ENCODE measurements at regions not wholly inside any gene's neighbourhood (a gene's known extent, or its start where the extent isn't known, plus 50 kb on each side); places are given as distances from the start of the nearest gene placed in this dataset.
A peak's percentile ranks its signal among the peaks of the same experiment; 100 is the strongest.
"Not testable (repeated sequence)": the region's sequence is repeated elsewhere in the genome, so short reads cannot be mapped to it uniquely, and the experiment has no call there.

DNA sequence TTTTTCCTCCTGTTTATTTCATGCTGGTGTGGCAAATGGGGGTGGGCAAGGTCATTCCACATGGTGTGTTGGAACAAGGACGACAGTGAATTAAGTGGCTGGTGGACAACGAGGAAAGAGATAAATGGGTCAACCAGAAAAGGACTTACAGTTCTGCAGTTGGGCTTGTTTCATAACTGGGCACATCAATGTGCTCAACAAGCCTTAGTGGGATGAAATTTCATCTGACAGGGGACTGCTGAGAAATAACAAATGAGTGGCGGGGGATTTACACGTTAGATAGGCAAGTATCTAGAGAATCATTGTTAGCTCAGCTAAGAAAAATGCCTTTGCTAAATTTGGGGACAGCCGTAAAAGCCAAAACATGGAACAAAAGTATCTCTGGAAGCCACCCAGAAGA is 163.6 kb downstream of the NRN1 start:
- WGBS (ENCODE audit: insufficient coverage), result 81% methylated on average over 4 of the region's 5 CpGs
- Histone ChIP-seq H3K4me3 (ENCODE audit: low read length) (no peak overlapping the region), H3K27ac (ENCODE audit: low read length) (no peak overlapping the region), H3K36me3 (ENCODE audit: control insufficient read depth, insufficient read depth, low read length) (no peaks in the 10 kb centered on the region), H3K4me1 (ENCODE audit: control insufficient read depth, insufficient read depth, low read length) (no peaks in the 10 kb centered on the region), H3K9me3 (replicated peaks; ENCODE audit: control insufficient read depth, low read depth, low read length) (no peaks in the 10 kb centered on the region), H3K27me3 (ENCODE audit: control insufficient read depth, insufficient read depth, low read length) (peaks cover 13% of the 10 kb centered on the region)
- DNase-seq, result no peak

GRCh38 chr6:5840734-5841390 is 165.9 kb downstream of the NRN1 start:
- Histone ChIP-seq H3K9me3 (replicated peaks; ENCODE audit: control insufficient read depth, low read depth, low read length) (no peaks in the 10 kb centered on the region), H3K4me3 (ENCODE audit: low read length) (no peak overlapping the region), H3K4me1 (ENCODE audit: control insufficient read depth, insufficient read depth, low read length) (no peaks in the 10 kb centered on the region), H3K27ac (ENCODE audit: low read length) (no peak overlapping the region), H3K36me3 (ENCODE audit: control insufficient read depth, insufficient read depth, low read length) (no peaks in the 10 kb centered on the region), H3K27me3 (ENCODE audit: control insufficient read depth, insufficient read depth, low read length) (peaks cover 9% of the 10 kb centered on the region)
- 28% methylated on average over 6 of the region's 8 CpGs for WGBS (ENCODE audit: insufficient coverage)
- DNase-seq, result no peak

DNA sequence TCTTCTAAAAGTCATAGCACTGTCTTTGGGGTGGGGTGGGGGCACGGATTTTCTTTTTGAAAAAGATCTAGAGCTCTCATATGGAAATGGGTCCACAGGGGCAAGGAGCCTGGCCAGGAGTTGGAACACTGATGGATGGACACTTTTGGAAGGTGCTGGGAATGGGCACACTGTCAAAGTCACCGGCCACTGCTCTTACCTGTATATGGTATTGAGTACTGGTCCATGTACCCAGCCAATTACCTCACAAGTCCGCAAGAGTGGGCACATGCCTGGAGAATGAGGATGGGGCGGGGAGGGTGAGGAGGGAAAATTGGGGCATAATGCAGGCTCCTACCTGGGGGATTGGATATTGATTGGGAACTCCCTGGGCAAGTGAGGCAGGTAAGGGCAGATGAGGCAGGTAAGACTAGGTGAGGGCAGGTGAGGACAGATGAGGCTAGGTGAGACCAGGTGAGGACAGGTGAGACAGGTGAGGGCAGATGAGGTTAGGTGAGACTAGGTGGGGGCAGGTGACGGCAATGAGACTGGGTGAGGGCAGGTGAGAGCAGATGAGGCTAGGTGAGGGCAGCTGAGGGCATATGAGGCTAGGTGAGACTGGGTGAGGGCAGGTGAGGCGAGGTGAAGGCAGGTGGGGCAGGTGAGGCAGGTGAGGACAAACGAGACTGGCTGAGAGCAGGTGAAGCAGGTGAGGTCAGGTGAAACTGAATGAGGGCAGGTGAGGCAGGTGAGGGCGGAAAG is 167.9 kb downstream of the NRN1 start:
- Histone ChIP-seq H3K9me3 (replicated peaks; ENCODE audit: control insufficient read depth, low read depth, low read length) (no peaks in the 10 kb centered on the region), H3K36me3 (ENCODE audit: control insufficient read depth, insufficient read depth, low read length) (no peaks in the 10 kb centered on the region), H3K27ac (ENCODE audit: low read length) (no peak overlapping the region), H3K27me3 (ENCODE audit: control insufficient read depth, insufficient read depth, low read length) (peaks cover 9% of the 10 kb centered on the region), H3K4me3 (ENCODE audit: low read length) (no peak overlapping the region), H3K4me1 (ENCODE audit: control insufficient read depth, insufficient read depth, low read length) (no peaks in the 10 kb centered on the region)
- DNase-seq, result no peak
- WGBS (ENCODE audit: insufficient coverage), result 84% methylated on average over 5 of the region's 8 CpGs

DNA sequence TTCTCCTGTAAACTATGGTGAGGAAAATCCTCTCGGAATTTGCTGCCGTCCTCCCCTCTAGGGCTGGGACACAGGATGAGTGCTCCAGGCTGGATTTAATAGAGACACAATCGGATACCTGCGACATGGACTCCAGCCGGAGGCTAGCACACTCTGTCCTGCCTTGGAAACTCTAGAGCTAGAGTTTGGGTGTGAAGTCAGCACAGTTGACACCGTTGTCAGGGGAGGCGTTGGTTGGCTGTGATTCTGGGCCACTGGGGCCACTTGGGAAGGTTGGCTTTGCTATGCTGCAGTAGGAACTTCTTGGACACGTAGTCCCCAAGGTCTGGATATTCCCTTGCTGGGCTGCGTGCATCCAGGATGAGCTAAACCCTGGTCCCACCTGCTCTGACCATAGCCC is 169.4 kb downstream of the NRN1 start:
- no peak for DNase-seq
- Histone ChIP-seq H3K9me3 (replicated peaks; ENCODE audit: control insufficient read depth, low read depth, low read length) (no peaks in the 10 kb centered on the region), H3K4me3 (ENCODE audit: low read length) (no peak overlapping the region), H3K27ac (ENCODE audit: low read length) (no peak overlapping the region), H3K27me3 (ENCODE audit: control insufficient read depth, insufficient read depth, low read length) (peaks cover 9% of the 10 kb centered on the region), H3K36me3 (ENCODE audit: control insufficient read depth, insufficient read depth, low read length) (no peaks in the 10 kb centered on the region), H3K4me1 (ENCODE audit: control insufficient read depth, insufficient read depth, low read length) (no peaks in the 10 kb centered on the region)
- 87% methylated on average over 8 of the region's 9 CpGs for WGBS (ENCODE audit: insufficient coverage)

- not testable (repeated sequence) for H3K27ac ChIP-seq (ENCODE audit: low read length); H3K9me3 ChIP-seq (replicated peaks; ENCODE audit: control insufficient read depth, low read depth, low read length); H3K4me3 ChIP-seq (ENCODE audit: low read length); H3K4me1 ChIP-seq (ENCODE audit: control insufficient read depth, insufficient read depth, low read length); H3K27me3 ChIP-seq (ENCODE audit: control insufficient read depth, insufficient read depth, low read length); H3K36me3 ChIP-seq (ENCODE audit: control insufficient read depth, insufficient read depth, low read length); DNase-seq
- WGBS (ENCODE audit: insufficient coverage), result no CpG with 5 or more reads among the region's 5 CpGs
Observed at GRCh38 chr6:5836597-5836996, 170.1 kb downstream of the NRN1 start.

- DNase-seq, result no peak
- no peaks in the 10 kb centered on the region for H3K9me3 ChIP-seq (replicated peaks; ENCODE audit: control insufficient read depth, low read depth, low read length)
- H3K27me3 ChIP-seq (ENCODE audit: control insufficient read depth, insufficient read depth, low read length), result no peaks in the 10 kb centered on the region
- H3K27ac ChIP-seq (ENCODE audit: low read length), result no peak overlapping the region
- peaks cover 4% of the 10 kb centered on the region for H3K4me1 ChIP-seq (ENCODE audit: control insufficient read depth, insufficient read depth, low read length)
- 80% methylated on average over 1 of the region's 3 CpGs for WGBS (ENCODE audit: insufficient coverage)
- no peaks in the 10 kb centered on the region for H3K36me3 ChIP-seq (ENCODE audit: control insufficient read depth, insufficient read depth, low read length)
- H3K4me3 ChIP-seq (ENCODE audit: low read length), result no peak overlapping the region
Observed at GRCh38 chr6:5833120-5833519, 173.6 kb downstream of the NRN1 start.

DNA sequence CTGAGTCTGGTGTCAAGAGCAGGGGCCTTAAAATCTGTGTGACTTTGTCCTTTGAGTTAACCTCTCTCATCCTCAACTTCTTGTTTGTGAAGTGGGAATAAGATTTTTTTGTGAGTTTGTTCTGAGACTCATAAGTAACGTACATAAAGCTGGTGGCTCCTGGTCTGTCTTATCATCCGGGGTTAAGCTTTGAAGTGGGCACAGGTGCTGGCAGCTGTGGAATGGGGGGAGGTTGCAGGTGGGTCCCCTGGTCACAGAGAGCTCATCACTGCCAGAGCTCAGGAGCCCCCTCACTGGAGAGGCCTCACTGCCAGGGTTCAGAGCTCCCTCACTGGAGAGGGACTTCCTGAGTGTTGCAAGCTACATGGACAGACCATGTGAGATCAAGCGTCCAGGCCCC is 174.1 kb downstream of the NRN1 start:
- H3K4me3 ChIP-seq (ENCODE audit: low read length), result no peak overlapping the region
- no peak for DNase-seq
- WGBS (ENCODE audit: insufficient coverage), result 89% methylated on average over 3 of the region's 3 CpGs
- H3K27ac ChIP-seq (ENCODE audit: low read length), result no peak overlapping the region
- H3K36me3 ChIP-seq (ENCODE audit: control insufficient read depth, insufficient read depth, low read length), result no peaks in the 10 kb centered on the region
- H3K4me1 ChIP-seq (ENCODE audit: control insufficient read depth, insufficient read depth, low read length), result peaks cover 7% of the 10 kb centered on the region
- H3K27me3 ChIP-seq (ENCODE audit: control insufficient read depth, insufficient read depth, low read length), result no peaks in the 10 kb centered on the region
- H3K9me3 ChIP-seq (replicated peaks; ENCODE audit: control insufficient read depth, low read depth, low read length), result no peaks in the 10 kb centered on the region

DNA sequence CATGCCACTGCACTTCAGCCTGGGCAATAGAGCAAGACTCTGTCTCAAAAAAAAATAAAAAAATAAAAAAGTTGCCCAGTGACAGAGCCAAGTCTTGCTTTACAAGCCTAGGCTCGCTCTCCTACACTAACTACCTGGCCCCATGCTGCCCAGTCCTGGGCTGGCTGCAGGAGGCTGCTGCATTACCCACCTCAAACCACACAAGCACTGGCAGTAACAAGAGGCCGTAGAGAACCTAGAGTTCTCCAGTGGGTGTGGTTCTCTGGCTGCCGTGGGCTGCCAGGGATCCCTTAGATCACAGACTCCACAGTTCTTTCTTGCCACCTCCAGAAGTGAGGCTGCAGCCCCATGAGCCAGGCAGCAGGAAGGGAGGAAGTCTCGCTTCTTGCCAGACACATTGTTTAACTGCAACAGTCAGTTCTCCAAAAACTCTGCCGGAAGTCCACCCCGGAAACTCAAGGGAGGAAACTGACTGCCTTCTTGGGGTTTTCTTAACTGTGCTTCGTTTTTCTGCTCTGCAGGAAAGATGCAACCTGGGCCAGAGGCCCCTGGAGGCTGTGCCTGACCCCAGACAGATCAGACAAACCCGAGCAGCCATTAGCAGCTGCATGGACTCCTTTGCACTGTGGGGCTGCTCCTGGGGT is 175.4 kb downstream of the NRN1 start:
- peak; percentile 55 for DNase-seq
- not testable (repeated sequence) for H3K27ac ChIP-seq (ENCODE audit: low read length); H3K4me1 ChIP-seq (ENCODE audit: control insufficient read depth, insufficient read depth, low read length); H3K27me3 ChIP-seq (ENCODE audit: control insufficient read depth, insufficient read depth, low read length); H3K9me3 ChIP-seq (replicated peaks; ENCODE audit: control insufficient read depth, low read depth, low read length); H3K4me3 ChIP-seq (ENCODE audit: low read length); H3K36me3 ChIP-seq (ENCODE audit: control insufficient read depth, insufficient read depth, low read length)
- WGBS (ENCODE audit: insufficient coverage), result 31% methylated on average over 5 of the region's 8 CpGs

DNA sequence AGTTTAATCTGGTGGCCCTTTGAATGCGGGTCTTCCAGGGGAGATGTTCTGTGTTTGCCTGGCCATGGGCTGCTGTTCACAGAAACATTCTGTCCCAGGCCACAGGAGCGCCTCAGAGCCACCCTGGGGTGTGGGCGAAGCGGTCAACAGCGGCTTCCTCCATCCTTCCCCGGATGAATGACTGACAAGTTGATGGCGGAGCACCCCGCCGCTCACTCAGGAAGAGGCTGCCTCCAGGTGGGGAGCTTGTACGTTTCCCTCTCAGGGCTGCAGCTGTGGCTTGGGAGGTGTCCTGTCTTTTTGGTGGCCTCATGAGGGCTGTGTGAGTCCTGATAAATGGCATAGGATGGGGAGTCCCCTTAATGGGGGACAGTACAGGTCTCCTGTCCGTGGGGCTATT is 178.4 kb downstream of the NRN1 start:
- WGBS (ENCODE audit: insufficient coverage), result 65% methylated on average over 8 of the region's 11 CpGs
- H3K4me1 ChIP-seq (ENCODE audit: control insufficient read depth, insufficient read depth, low read length), result peaks cover 8% of the 10 kb centered on the region
- no peaks in the 10 kb centered on the region for H3K36me3 ChIP-seq (ENCODE audit: control insufficient read depth, insufficient read depth, low read length)
- H3K27me3 ChIP-seq (ENCODE audit: control insufficient read depth, insufficient read depth, low read length), result no peaks in the 10 kb centered on the region
- no peak overlapping the region for H3K27ac ChIP-seq (ENCODE audit: low read length)
- no peak overlapping the region for H3K4me3 ChIP-seq (ENCODE audit: low read length)
- no peaks in the 10 kb centered on the region for H3K9me3 ChIP-seq (replicated peaks; ENCODE audit: control insufficient read depth, low read depth, low read length)
- DNase-seq, result no peak

DNA sequence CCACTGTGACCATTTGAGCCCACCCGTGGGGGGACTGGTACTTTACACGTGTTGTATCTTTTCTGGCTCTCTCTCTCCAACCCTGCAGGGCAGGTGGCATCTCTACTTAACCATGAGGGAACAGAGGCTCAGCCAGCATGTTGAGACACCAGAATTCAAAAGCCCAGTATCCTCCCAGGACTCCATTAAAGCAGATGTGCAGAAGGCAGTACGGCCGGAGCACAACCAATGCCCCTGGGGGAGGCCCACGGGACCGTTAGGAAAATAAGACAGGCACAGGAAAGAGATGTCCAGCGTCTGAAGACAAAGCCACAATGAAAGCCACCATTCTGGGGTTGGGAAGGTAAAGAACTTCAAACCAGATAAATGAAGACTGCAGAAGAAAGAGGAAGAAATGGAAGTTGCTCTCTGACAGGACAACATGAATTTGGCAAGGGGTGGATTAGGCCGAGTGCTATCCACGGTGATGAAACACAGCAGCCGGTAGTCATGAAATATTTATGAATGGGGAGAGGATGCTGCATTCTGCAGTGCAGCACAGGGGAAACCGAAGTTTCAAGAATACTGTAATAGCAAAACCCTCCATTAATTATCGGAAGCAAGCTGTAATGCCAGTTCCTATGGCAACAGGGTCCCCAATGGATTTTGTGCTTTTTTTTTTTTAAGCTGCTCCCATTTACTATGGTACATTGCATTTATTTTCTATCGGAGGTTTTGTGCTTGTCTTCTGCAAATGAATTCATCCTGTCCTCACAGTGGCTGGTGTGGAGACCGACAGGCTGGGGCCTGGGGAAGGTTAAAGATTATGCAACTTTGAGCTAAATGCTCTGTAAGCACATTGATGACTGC is 179.4 kb downstream of the NRN1 start:
- H3K9me3 ChIP-seq (replicated peaks; ENCODE audit: control insufficient read depth, low read depth, low read length), result no peaks in the 10 kb centered on the region
- WGBS (ENCODE audit: insufficient coverage), result 16% methylated on average over 7 of the region's 14 CpGs
- no peak overlapping the region for H3K4me3 ChIP-seq (ENCODE audit: low read length)
- no peak overlapping the region for H3K27ac ChIP-seq (ENCODE audit: low read length)
- H3K36me3 ChIP-seq (ENCODE audit: control insufficient read depth, insufficient read depth, low read length), result no peaks in the 10 kb centered on the region
- peak; percentile 41 for DNase-seq
- H3K27me3 ChIP-seq (ENCODE audit: control insufficient read depth, insufficient read depth, low read length), result no peaks in the 10 kb centered on the region
- H3K4me1 ChIP-seq (ENCODE audit: control insufficient read depth, insufficient read depth, low read length), result peaks cover 8% of the 10 kb centered on the region
